ENCODE measurements at regions not wholly inside any gene's neighbourhood (a gene's known extent, or its start where the extent isn't known, plus 50 kb on each side); places are given as distances from the start of the nearest gene placed in this dataset.

- TF ChIP-seq POLR2A (IDR thresholded peaks at IDR 0.05) (no peak), CTCF (IDR thresholded peaks at IDR 0.05) (no peak)
These were observed 334.6 kb upstream of the EEF2KMT start for GRCh38 chr16:5432166-5432565.
